ENCODE measurements at regions not wholly inside any gene's neighbourhood (a gene's known extent, or its start where the extent isn't known, plus 50 kb on each side); places are given as distances from the start of the nearest gene placed in this dataset.

DNA sequence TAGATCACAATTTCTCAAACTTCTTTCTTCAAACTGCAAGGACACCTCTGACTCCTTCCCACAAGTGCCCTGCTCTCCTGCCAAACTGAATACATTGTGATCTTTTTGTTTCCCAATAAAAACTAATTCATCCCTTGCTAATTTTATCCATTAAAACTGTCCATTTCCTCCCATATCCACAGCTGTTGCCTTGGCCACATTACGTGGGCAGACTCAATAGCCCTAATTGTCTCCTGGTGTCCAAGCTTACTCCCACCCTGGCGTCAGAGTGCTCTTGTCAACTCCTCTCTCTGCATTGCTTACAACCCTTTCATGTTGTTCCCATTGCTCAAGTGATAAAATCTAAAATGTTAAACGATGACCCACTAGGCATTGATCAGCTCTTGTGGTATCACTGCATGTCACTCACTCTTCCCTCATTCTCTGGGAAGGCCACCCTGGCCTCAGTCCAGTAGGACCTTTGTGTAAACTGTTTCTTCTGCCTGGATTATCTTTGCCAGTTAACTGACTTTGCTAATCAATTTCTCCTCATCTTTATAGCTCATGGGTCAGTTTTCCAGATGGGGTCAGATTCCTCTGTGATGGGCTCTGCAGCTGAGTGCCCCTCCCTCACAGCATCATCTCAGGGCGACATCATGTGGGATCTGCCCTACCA lies 525.0 kb downstream of the SLC4A3 start:
- no peaks in the 10 kb centered on the region for H3K9me3 ChIP-seq (ENCODE audit: low read length)
- no peak overlapping the region for H3K4me3 ChIP-seq (ENCODE audit: low read length)
- H3K4me2 ChIP-seq (ENCODE audit: low read length) = no peak overlapping the region
- no peak overlapping the region for H3K27ac ChIP-seq (ENCODE audit: low read length)
- TF ChIP-seq TAF1 (IDR thresholded peaks at IDR 0.05; ENCODE audit: low read depth) (no peak), SMC3 (conservative IDR thresholded peaks at IDR 0.05; ENCODE audit: poor library complexity) (no peak), EP300 (conservative IDR thresholded peaks at IDR 0.05; ENCODE audit: poor library complexity, severe bottlenecking) (no peak), REST (IDR thresholded peaks at IDR 0.05; ENCODE audit: borderline replicate concordance) (no peak), MXI1 (conservative IDR thresholded peaks at IDR 0.05; ENCODE audit: poor library complexity, severe bottlenecking) (no peak), EZH2 (IDR thresholded peaks at IDR 0.05; ENCODE audit: borderline replicate concordance, insufficient read depth, low read length, poor library complexity, severe bottlenecking) (no peak), CTCF (IDR thresholded peaks at IDR 0.05; ENCODE audit: poor library complexity, severe bottlenecking) (no peak), RAD21 (conservative IDR thresholded peaks at IDR 0.05) (no peak), POLR2AphosphoS5 (IDR thresholded peaks at IDR 0.05) (no peak)
- H3K79me2 ChIP-seq (replicated peaks; ENCODE audit: insufficient read depth, low read length) = no peaks in the 10 kb centered on the region
- H2AFZ ChIP-seq (ENCODE audit: low read depth, low read length) = no peak overlapping the region
- no peaks in the 10 kb centered on the region for H3K9me2 ChIP-seq (ENCODE audit: insufficient read depth, low read length)
- no peaks in the 10 kb centered on the region for H3K27me3 ChIP-seq (ENCODE audit: insufficient read depth, low read depth, low read length)
- H4K20me1 ChIP-seq (ENCODE audit: insufficient read depth) = no peaks in the 10 kb centered on the region
- H3K36me3 ChIP-seq (ENCODE audit: insufficient read depth, low read length) = no peaks in the 10 kb centered on the region
- H3K9ac ChIP-seq (ENCODE audit: low read length) = no peak overlapping the region
- H3F3A ChIP-seq (ENCODE audit: insufficient read depth, low read length, poor library complexity, severe bottlenecking) = no peaks in the 10 kb centered on the region

DNA sequence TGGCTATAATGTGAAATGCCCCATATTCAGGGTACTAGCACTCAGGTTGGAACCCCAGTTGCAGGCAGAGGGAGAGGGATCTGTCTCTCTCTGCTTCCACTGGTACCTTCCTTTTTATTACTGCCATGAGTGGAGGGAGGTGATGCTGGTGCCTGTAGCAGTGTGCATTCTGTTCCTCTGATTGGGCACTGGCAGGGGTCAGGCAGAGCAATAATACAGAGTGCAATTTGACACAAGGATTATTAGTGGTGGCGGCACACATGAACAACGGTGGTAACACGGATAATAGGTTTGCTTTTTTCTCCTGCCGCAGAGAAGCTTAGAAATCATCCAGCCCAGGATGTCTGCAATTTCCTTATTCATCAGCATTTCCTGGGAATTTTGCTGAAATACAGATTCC lies 525.7 kb downstream of the SLC4A3 start:
- Histone ChIP-seq H3K27me3 (ENCODE audit: insufficient read depth, low read depth, low read length) (no peaks in the 10 kb centered on the region), H3K4me3 (ENCODE audit: low read length) (no peak overlapping the region), H3K9me3 (ENCODE audit: low read length) (no peaks in the 10 kb centered on the region), H3K4me2 (ENCODE audit: low read length) (no peak overlapping the region), H3K36me3 (ENCODE audit: insufficient read depth, low read length) (no peaks in the 10 kb centered on the region), H2AFZ (ENCODE audit: low read depth, low read length) (no peak overlapping the region), H4K20me1 (ENCODE audit: insufficient read depth) (no peaks in the 10 kb centered on the region), H3K9ac (ENCODE audit: low read length) (no peak overlapping the region), H3F3A (ENCODE audit: insufficient read depth, low read length, poor library complexity, severe bottlenecking) (no peaks in the 10 kb centered on the region), H3K27ac (ENCODE audit: low read length) (no peak overlapping the region), H3K9me2 (ENCODE audit: insufficient read depth, low read length) (no peaks in the 10 kb centered on the region), H3K79me2 (replicated peaks; ENCODE audit: insufficient read depth, low read length) (no peaks in the 10 kb centered on the region)
- peak; percentile 69 for TF ChIP-seq REST (IDR thresholded peaks at IDR 0.05; ENCODE audit: borderline replicate concordance)
- TF ChIP-seq EZH2 (IDR thresholded peaks at IDR 0.05; ENCODE audit: borderline replicate concordance, insufficient read depth, low read length, poor library complexity, severe bottlenecking) = no peak
- peak; percentile 31 for TF ChIP-seq POLR2AphosphoS5 (IDR thresholded peaks at IDR 0.05)
- TF ChIP-seq TAF1 (IDR thresholded peaks at IDR 0.05; ENCODE audit: low read depth) = no peak
